Endothelial cell of umbilical vein (primary cell): ENCODE measurements at regions not wholly inside any gene's neighbourhood (a gene's known extent, or its start where the extent isn't known, plus 50 kb on each side); places are given as distances from the start of the nearest gene placed in this dataset.

Experiments used
- CTCF ChIP-seq, 2 donors: IDR thresholded peaks; 1 replicate in 1 of 2; 2 replicates in 1 of 2; pipeline ENCODE4 v1.5.1; 2011; ENCODE audit warnings: low read length in 2 of 2, mild to moderate bottlenecking in 2 of 2, moderate library complexity in 2 of 2, control low read depth in 1 of 2, inconsistent platforms in 1 of 2, low read depth in 1 of 2; ENCODE audit not compliant: insufficient read depth in 1 of 2; ENCODE audit errors: extremely low read depth in 1 of 2
- EZH2 ChIP-seq: IDR thresholded peaks from 2 replicates; pipeline ENCODE4 v1.6.1; 2012; ENCODE audit warnings: borderline replicate concordance, low read depth, mild to moderate bottlenecking, moderate library complexity, low read length, inconsistent platforms; ENCODE audit not compliant: severe bottlenecking
- JUN ChIP-seq: IDR thresholded peaks from 2 replicates; pipeline ENCODE4 v1.6.1; 2011; ENCODE audit warnings: borderline replicate concordance, low read depth; ENCODE audit not compliant: insufficient read length, insufficient read depth
- POLR2A ChIP-seq: IDR thresholded peaks from 2 replicates; pipeline ENCODE4 v1.6.1; 2012; ENCODE audit warnings: low read depth, mild to moderate bottlenecking, control low read depth, low read length
- POLR2AphosphoS5 ChIP-seq: IDR thresholded peaks from 2 replicates; pipeline ENCODE4 v1.6.1; 2012; ENCODE audit warnings: low read depth, mild to moderate bottlenecking, control low read depth, low read length, moderate library complexity; ENCODE audit not compliant: insufficient read depth

GRCh38 chr2:107028661-107029060 is 142.7 kb upstream of the ST6GAL2 start:
- TF ChIP-seq POLR2A (no peak), CTCF (IDR thresholded peaks at IDR 0.05; ENCODE audit: extremely low read depth in 1 of 2, insufficient read depth in 1 of 2, low read depth in 1 of 2, low read length in 2 of 2) (no peak), POLR2AphosphoS5 (no peak), JUN (no peak), EZH2 (no peak)
